Heart left ventricle (tissue), 13 donors: ENCODE measurements at regions not wholly inside any gene's neighbourhood (a gene's known extent, or its start where the extent isn't known, plus 50 kb on each side); places are given as distances from the start of the nearest gene placed in this dataset.

Experiments used
- POLR2A ChIP-seq, 2 donors: fragments of 450-650 bp; IDR thresholded peaks; one replicate each; pipeline ENCODE4 v1.6.1; 2017; ENCODE audit warnings: antibody characterized with exemption in 2 of 2, mild to moderate bottlenecking in 2 of 2, moderate library complexity in 2 of 2
- TF ChIP-seq, protein P1 (sequence below), 12 donors: fragments of 200-600 bp; sonication (generic) in 4 of 12; IDR thresholded peaks; one replicate each; pipeline versions ENCODE4 v1.5.0 to v1.8.0; 2018 to 2022; ENCODE audit warnings: antibody characterized with exemption in 12 of 12, mild to moderate bottlenecking in 5 of 12
- donor health status: ischemic (EF 13 %, LVEDD 7.1; RV severe dilation, severe dysfunction).
- donor health status: DM: no; HTN: yes; CAD: no.
- donor health status: DM: no; HTN: no; CAD: no.
- donor health status: ischemic (EF 25% LVEDD 6.9; RV normal size, moderate dysfunction).
- donor health status: ischemic (EF 25% LVEDD 5.7; RV mildly dilated, moderate dysfunction).
- donor health status: ischemic (EF 35%, LVEDD 5.7; RV mildly dilated, moderate dysfunction).
- donor health status: nonischemic (EF 11% LVEDD 7.7; RV severe dilation, severe dysfunction).
- donor health status: DM: yes; HTN: yes; CAD: no.
- donor health status: PGD.
- donor health status: ischemic (EF 29% LVEDD 5.4; RV normal size, mild dysfunction).
- donor health status: nonischemic (EF 23%, LVEDD 6.1; RV moderate dilation, normal function).

DNA sequence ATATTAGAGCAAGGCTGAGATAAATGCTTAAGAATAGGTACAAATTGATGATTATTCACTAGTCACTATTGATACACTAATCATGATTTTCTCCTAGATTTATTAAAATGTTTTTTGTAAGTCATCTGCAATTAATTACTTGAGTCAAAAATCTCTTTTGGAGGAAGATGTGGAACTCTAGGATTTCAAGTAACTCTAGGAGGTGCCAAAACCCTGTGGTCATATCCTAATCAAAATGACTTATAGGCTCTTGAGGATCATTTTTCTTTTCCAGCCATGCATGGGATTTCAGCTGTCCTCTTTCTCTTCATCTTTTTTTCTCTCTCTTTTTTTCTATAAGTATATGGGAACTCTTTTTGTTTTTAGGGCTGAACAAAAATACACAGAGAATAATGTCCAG, 141.8 kb upstream of the CD180 start:
- TF ChIP-seq, protein P1, sequence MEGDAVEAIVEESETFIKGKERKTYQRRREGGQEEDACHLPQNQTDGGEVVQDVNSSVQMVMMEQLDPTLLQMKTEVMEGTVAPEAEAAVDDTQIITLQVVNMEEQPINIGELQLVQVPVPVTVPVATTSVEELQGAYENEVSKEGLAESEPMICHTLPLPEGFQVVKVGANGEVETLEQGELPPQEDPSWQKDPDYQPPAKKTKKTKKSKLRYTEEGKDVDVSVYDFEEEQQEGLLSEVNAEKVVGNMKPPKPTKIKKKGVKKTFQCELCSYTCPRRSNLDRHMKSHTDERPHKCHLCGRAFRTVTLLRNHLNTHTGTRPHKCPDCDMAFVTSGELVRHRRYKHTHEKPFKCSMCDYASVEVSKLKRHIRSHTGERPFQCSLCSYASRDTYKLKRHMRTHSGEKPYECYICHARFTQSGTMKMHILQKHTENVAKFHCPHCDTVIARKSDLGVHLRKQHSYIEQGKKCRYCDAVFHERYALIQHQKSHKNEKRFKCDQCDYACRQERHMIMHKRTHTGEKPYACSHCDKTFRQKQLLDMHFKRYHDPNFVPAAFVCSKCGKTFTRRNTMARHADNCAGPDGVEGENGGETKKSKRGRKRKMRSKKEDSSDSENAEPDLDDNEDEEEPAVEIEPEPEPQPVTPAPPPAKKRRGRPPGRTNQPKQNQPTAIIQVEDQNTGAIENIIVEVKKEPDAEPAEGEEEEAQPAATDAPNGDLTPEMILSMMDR (IDR thresholded peaks at IDR 0.05) = no peak
- no peak for TF ChIP-seq POLR2A (IDR thresholded peaks at IDR 0.05)
